HG03469 (cell line): ENCODE measurements at regions not wholly inside any gene's neighbourhood (a gene's known extent, or its start where the extent isn't known, plus 50 kb on each side); places are given as distances from the start of the nearest gene placed in this dataset.

ENCODE experiments used
- ATAC-seq: cut with Tn5 transposase; IDR thresholded peaks from one replicate; pipeline ENCODE4 v1.9.1; 2021; ENCODE audit warnings: mild to moderate bottlenecking, moderate library complexity, moderate number of reproducible peaks; ENCODE audit not compliant: unreplicated experiment

GRCh38 chr14:36083317-36083716 is 93.2 kb downstream of the PTCSC3 start:
- no peak for ATAC-seq

GRCh38 chr14:36078080-36078479 is 98.4 kb downstream of the PTCSC3 start:
- no peak for ATAC-seq

- no peak for ATAC-seq
Measured at GRCh38 chr14:36076197-36076596, 100.3 kb downstream of the PTCSC3 start.

GRCh38 chr14:36075203-36075602 is 101.3 kb downstream of the PTCSC3 start:
- ATAC-seq: no peak

- ATAC-seq: no peak
Measured at GRCh38 chr14:36070720-36071043, 105.8 kb downstream of the PTCSC3 start.

- ATAC-seq: peak; percentile 45
Measured at GRCh38 chr14:36070031-36070719, 106.3 kb downstream of the PTCSC3 start.

GRCh38 chr14:36069535-36069900 is 107.0 kb downstream of the PTCSC3 start:
- ATAC-seq: no peak

- ATAC-seq: no peak
Measured at GRCh38 chr14:36068777-36069534, 107.6 kb downstream of the PTCSC3 start.

- peak; percentile 34 for ATAC-seq
Measured at GRCh38 chr14:36067428-36068187, 108.9 kb downstream of the PTCSC3 start.

GRCh38 chr14:36066636-36067035 is 109.9 kb downstream of the PTCSC3 start:
- ATAC-seq: no peak

- no peak for ATAC-seq
Measured at GRCh38 chr14:36065831-36066230, 110.7 kb downstream of the PTCSC3 start.

GRCh38 chr14:36059531-36059930 is 117.0 kb downstream of the PTCSC3 start:
- no peak for ATAC-seq

GRCh38 chr14:36057452-36058116 is 118.9 kb downstream of the PTCSC3 start:
- no peak for ATAC-seq

GRCh38 chr14:36056845-36057244 is 119.7 kb downstream of the PTCSC3 start:
- no peak for ATAC-seq

- ATAC-seq: no peak
Measured at GRCh38 chr14:36055681-36056225, 120.8 kb downstream of the PTCSC3 start.

GRCh38 chr14:36055052-36055378 is 121.5 kb downstream of the PTCSC3 start:
- no peak for ATAC-seq

GRCh38 chr14:36054353-36055051 is 122.0 kb downstream of the PTCSC3 start:
- ATAC-seq: no peak

GRCh38 chr14:36052681-36053080 is 123.8 kb downstream of the PTCSC3 start:
- no peak for ATAC-seq

GRCh38 chr14:36052063-36052462 is 124.5 kb downstream of the PTCSC3 start:
- ATAC-seq: no peak

- ATAC-seq: no peak
Measured at GRCh38 chr14:36048667-36049066, 127.9 kb downstream of the PTCSC3 start.

- no peak for ATAC-seq
Measured at GRCh38 chr14:36047912-36048311, 128.6 kb downstream of the PTCSC3 start.
